ENCODE measurements at regions not wholly inside any gene's neighbourhood (a gene's known extent, or its start where the extent isn't known, plus 50 kb on each side); places are given as distances from the start of the nearest gene placed in this dataset.

DNA sequence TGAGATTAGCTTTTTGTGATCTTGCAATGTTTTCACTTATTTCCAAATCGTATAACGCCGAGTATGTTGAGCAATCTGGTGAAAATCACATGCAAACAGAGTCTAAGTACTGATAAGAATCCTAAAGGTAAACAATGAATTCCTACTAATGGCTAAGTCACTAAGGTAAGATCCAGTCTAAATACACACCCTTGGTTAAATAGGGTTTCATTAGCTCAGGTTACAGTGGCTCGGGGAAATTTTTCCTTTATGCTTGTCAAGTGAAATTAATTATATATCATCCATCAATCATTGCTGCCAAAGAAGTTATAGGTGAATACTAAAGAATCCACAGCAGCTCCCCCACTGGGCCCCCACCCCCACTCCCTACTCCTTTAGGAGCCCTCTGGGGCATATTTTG is 139.3 kb downstream of the SOX2 start:
- TF ChIP-seq, protein P1, sequence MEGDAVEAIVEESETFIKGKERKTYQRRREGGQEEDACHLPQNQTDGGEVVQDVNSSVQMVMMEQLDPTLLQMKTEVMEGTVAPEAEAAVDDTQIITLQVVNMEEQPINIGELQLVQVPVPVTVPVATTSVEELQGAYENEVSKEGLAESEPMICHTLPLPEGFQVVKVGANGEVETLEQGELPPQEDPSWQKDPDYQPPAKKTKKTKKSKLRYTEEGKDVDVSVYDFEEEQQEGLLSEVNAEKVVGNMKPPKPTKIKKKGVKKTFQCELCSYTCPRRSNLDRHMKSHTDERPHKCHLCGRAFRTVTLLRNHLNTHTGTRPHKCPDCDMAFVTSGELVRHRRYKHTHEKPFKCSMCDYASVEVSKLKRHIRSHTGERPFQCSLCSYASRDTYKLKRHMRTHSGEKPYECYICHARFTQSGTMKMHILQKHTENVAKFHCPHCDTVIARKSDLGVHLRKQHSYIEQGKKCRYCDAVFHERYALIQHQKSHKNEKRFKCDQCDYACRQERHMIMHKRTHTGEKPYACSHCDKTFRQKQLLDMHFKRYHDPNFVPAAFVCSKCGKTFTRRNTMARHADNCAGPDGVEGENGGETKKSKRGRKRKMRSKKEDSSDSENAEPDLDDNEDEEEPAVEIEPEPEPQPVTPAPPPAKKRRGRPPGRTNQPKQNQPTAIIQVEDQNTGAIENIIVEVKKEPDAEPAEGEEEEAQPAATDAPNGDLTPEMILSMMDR (conservative IDR thresholded peaks at IDR 0.05): no peak
- TF ChIP-seq EZH2 (IDR thresholded peaks at IDR 0.05; ENCODE audit: low read depth): no peak

Measured in PC-9 (cell line).